ENCODE measurements at regions not wholly inside any gene's neighbourhood (a gene's known extent, or its start where the extent isn't known, plus 50 kb on each side); places are given as distances from the start of the nearest gene placed in this dataset.

- Histone ChIP-seq H3K27ac (ENCODE audit: low read depth, low read length) (no peak overlapping the region), H3K4me2 (ENCODE audit: low read length) (no peak overlapping the region), H3K79me2 (ENCODE audit: control insufficient read depth, low read length) (no peaks in the 10 kb centered on the region), H3K9me3 (ENCODE audit: control insufficient read depth, insufficient read depth, low read length) (no peaks in the 10 kb centered on the region), H3K4me3 (ENCODE audit: low read length) (no peak overlapping the region), H3K9me2 (replicated peaks; ENCODE audit: control insufficient read depth, low read length) (no peaks in the 10 kb centered on the region), H3K27me3 (ENCODE audit: control insufficient read depth, low read length) (no peaks in the 10 kb centered on the region; the same call in 1 of the 2 replicates), H3F3A (ENCODE audit: control insufficient read depth, insufficient read depth) (no peaks in the 10 kb centered on the region), H4K20me1 (ENCODE audit: control insufficient read depth, insufficient read depth, low read depth, low read length) (no peaks in the 10 kb centered on the region), H3K36me3 (ENCODE audit: control insufficient read depth, low read length) (no peaks in the 10 kb centered on the region), H3K4me1 (ENCODE audit: control insufficient read depth, low read length) (no peaks in the 10 kb centered on the region)
- TF ChIP-seq EZH2phosphoT487 (IDR thresholded peaks at IDR 0.05; ENCODE audit: borderline replicate concordance, low read length): no peak
- TF ChIP-seq, protein P1, sequence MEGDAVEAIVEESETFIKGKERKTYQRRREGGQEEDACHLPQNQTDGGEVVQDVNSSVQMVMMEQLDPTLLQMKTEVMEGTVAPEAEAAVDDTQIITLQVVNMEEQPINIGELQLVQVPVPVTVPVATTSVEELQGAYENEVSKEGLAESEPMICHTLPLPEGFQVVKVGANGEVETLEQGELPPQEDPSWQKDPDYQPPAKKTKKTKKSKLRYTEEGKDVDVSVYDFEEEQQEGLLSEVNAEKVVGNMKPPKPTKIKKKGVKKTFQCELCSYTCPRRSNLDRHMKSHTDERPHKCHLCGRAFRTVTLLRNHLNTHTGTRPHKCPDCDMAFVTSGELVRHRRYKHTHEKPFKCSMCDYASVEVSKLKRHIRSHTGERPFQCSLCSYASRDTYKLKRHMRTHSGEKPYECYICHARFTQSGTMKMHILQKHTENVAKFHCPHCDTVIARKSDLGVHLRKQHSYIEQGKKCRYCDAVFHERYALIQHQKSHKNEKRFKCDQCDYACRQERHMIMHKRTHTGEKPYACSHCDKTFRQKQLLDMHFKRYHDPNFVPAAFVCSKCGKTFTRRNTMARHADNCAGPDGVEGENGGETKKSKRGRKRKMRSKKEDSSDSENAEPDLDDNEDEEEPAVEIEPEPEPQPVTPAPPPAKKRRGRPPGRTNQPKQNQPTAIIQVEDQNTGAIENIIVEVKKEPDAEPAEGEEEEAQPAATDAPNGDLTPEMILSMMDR (IDR thresholded peaks at IDR 0.05; ENCODE audit: low read depth, low read length, poor library complexity, severe bottlenecking): no peak
Measured at GRCh38 chr5:99004960-99005359, 76.2 kb upstream of the CHD1 start.

DNA sequence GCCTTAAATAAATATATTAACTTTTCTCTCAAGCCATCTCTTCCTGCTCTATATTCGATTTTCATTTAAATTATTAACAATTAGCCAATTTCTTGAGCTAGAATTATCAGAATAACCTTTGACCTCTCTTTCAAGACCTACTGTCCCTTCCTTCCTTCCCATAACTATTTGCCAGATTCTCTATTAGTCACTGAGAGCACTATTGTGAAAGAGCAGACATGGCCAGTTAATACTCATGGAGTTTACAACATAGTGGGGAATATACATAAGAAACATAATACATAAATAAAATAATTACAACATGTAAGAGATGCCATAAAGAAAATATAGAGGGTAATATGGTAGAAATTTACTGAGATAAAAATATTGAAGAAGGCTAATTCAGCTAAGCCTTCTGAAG, 72.1 kb upstream of the CHD1 start:
- H3K9me2 ChIP-seq (replicated peaks; ENCODE audit: control insufficient read depth, low read length): no peaks in the 10 kb centered on the region
- H3K27ac ChIP-seq (ENCODE audit: low read depth, low read length): no peak overlapping the region

DNA sequence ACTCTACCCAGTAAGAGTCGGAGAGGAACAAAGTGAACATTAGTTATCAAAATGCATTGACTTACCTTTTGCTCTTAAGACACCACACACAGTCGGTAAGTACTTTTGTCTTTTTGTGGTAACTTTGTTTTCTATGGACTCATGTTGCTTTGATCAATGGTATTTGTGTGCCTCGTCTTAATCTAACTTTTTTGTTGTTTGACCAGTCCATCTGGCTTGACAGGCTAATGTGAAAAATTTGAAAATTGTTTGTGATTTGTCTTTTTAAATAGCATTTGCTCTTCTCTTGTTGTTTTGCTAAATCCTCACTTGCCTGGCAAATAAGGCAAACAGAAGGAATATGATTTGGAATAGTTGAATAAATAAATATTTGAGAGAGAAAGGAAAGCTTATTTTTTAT, 71.4 kb upstream of the CHD1 start:
- Histone ChIP-seq H3K4me2 (ENCODE audit: low read length) (no peak overlapping the region), H3K9me3 (ENCODE audit: control insufficient read depth, insufficient read depth, low read length) (no peaks in the 10 kb centered on the region), H4K20me1 (ENCODE audit: control insufficient read depth, insufficient read depth, low read depth, low read length) (no peaks in the 10 kb centered on the region), H3K27ac (ENCODE audit: low read depth, low read length) (no peak overlapping the region), H3K9me2 (replicated peaks; ENCODE audit: control insufficient read depth, low read length) (no peaks in the 10 kb centered on the region), H3K79me2 (ENCODE audit: control insufficient read depth, low read length) (no peaks in the 10 kb centered on the region), H3K4me3 (ENCODE audit: low read length) (no peak overlapping the region), H3K4me1 (ENCODE audit: control insufficient read depth, low read length) (no peaks in the 10 kb centered on the region), H3F3A (ENCODE audit: control insufficient read depth, insufficient read depth) (no peaks in the 10 kb centered on the region), H3K27me3 (ENCODE audit: control insufficient read depth, low read length) (peaks cover 3% of the 10 kb centered on the region), H3K36me3 (ENCODE audit: control insufficient read depth, low read length) (no peaks in the 10 kb centered on the region)
- no peak for TF ChIP-seq EZH2phosphoT487 (IDR thresholded peaks at IDR 0.05; ENCODE audit: borderline replicate concordance, low read length)
- TF ChIP-seq, protein P1 (IDR thresholded peaks at IDR 0.05; ENCODE audit: low read depth, low read length, poor library complexity, severe bottlenecking): no peak

More for the DNA sequence above, 72.1 kb upstream of the CHD1 start:
- no peaks in the 10 kb centered on the region for H3K9me3 ChIP-seq (ENCODE audit: control insufficient read depth, insufficient read depth, low read length)
- no peak overlapping the region for H3K4me2 ChIP-seq (ENCODE audit: low read length)
- H3K36me3 ChIP-seq (ENCODE audit: control insufficient read depth, low read length): no peaks in the 10 kb centered on the region
- H3K79me2 ChIP-seq (ENCODE audit: control insufficient read depth, low read length): no peaks in the 10 kb centered on the region
- H4K20me1 ChIP-seq (ENCODE audit: control insufficient read depth, insufficient read depth, low read depth, low read length): no peaks in the 10 kb centered on the region
- no peak for TF ChIP-seq EZH2phosphoT487 (IDR thresholded peaks at IDR 0.05; ENCODE audit: borderline replicate concordance, low read length)
- TF ChIP-seq, protein P1 (IDR thresholded peaks at IDR 0.05; ENCODE audit: low read depth, low read length, poor library complexity, severe bottlenecking): no peak
- H3F3A ChIP-seq (ENCODE audit: control insufficient read depth, insufficient read depth): no peaks in the 10 kb centered on the region
- no peaks in the 10 kb centered on the region for H3K4me1 ChIP-seq (ENCODE audit: control insufficient read depth, low read length)
- H3K27me3 ChIP-seq (ENCODE audit: control insufficient read depth, low read length): peaks cover 3% of the 10 kb centered on the region
- H3K4me3 ChIP-seq (ENCODE audit: low read length): no peak overlapping the region

GRCh38 chr5:98999631-99000030, 70.8 kb upstream of the CHD1 start:
- no peaks in the 10 kb centered on the region for H3K36me3 ChIP-seq (ENCODE audit: control insufficient read depth, low read length)
- H3K79me2 ChIP-seq (ENCODE audit: control insufficient read depth, low read length): no peaks in the 10 kb centered on the region
- no peaks in the 10 kb centered on the region for H3F3A ChIP-seq (ENCODE audit: control insufficient read depth, insufficient read depth)
- TF ChIP-seq EZH2phosphoT487 (IDR thresholded peaks at IDR 0.05; ENCODE audit: borderline replicate concordance, low read length): no peak
- TF ChIP-seq, protein P1 (IDR thresholded peaks at IDR 0.05; ENCODE audit: low read depth, low read length, poor library complexity, severe bottlenecking): no peak
- no peaks in the 10 kb centered on the region for H3K9me3 ChIP-seq (ENCODE audit: control insufficient read depth, insufficient read depth, low read length)
- H3K4me3 ChIP-seq (ENCODE audit: low read length): no peak overlapping the region
- no peaks in the 10 kb centered on the region for H4K20me1 ChIP-seq (ENCODE audit: control insufficient read depth, insufficient read depth, low read depth, low read length)
- H3K27ac ChIP-seq (ENCODE audit: low read depth, low read length): no peak overlapping the region
- no peaks in the 10 kb centered on the region for H3K9me2 ChIP-seq (replicated peaks; ENCODE audit: control insufficient read depth, low read length)
- peaks cover 3% of the 10 kb centered on the region for H3K27me3 ChIP-seq (ENCODE audit: control insufficient read depth, low read length)
- H3K4me2 ChIP-seq (ENCODE audit: low read length): no peak overlapping the region
- H3K4me1 ChIP-seq (ENCODE audit: control insufficient read depth, low read length): no peaks in the 10 kb centered on the region
